22Rv1 (cell line): ENCODE measurements at regions not wholly inside any gene's neighbourhood (a gene's known extent, or its start where the extent isn't known, plus 50 kb on each side); places are given as distances from the start of the nearest gene placed in this dataset.

Experiments used
- CTCF ChIP-seq: fragments of 450-650 bp; IDR thresholded peaks from 2 replicates; pipeline ENCODE4 v1.5.1; 2017; ENCODE audit warnings: mild to moderate bottlenecking
- ZFX ChIP-seq: fragments of 450-650 bp; IDR thresholded peaks from 2 replicates; pipeline ENCODE4 v1.6.1; 2017; ENCODE audit warnings: antibody characterized with exemption, borderline replicate concordance

GRCh38 chr13:78820541-78820940 lies 161.6 kb upstream of the OBI1 start:
- TF ChIP-seq CTCF = no peak
- no peak for TF ChIP-seq ZFX
